Inflammatory macrophage (primary cell): ENCODE measurements at regions not wholly inside any gene's neighbourhood (a gene's known extent, or its start where the extent isn't known, plus 50 kb on each side); places are given as distances from the start of the nearest gene placed in this dataset.
"Not testable (repeated sequence)": the region's sequence is repeated elsewhere in the genome, so short reads cannot be mapped to it uniquely, and the experiment has no call there.

Experiments used
- DNase-seq, 2 donors: peaks; one replicate each; pipeline ENCODE4 v3.0.0-alpha.2; 2020 to 2022

- no peak for DNase-seq
Measured at GRCh38 chr2:38243186-38243880, 133.7 kb downstream of the ATL2 start.

DNA sequence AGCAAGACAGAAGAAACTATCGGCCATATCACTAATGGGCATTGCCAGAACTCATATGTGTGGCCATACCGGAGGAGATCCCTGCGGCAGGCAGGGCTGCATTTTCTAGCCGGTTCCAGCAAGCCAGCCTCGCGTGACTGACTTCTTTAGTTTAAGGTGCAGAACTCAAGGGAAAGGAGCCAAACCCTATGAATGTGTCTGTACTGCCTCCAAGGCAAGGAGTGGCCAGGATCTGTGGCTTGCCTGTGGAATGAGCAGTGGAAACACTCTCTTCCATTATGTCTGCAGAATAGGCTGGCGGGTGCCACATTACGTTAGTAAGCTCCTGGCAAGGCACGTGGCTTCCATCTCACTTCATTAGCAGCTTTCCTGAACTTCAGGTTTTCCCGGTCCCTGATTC is 137.6 kb downstream of the ATL2 start:
- no peak for DNase-seq

DNA sequence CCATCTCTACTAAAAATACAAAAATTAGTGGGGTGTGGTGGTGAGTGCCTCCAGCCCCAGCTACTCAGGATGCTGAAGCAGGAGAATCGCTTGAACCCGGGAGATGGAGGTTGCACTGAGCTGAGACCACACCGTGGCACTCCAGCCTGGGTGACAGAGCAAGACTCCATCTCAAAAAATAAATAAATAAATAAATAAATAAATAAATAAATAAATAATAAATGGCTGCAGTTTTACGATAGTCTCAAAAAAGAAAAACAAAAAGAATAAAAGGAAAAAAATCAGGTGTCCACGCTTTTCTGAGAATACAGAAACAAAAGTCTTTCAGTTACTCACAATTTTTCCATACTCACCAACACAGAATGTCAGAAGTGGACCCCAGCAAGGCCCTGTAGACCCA is 138.4 kb downstream of the ATL2 start:
- not testable (repeated sequence) for DNase-seq

GRCh38 chr2:38237311-38237710 is 139.8 kb downstream of the ATL2 start:
- DNase-seq = no peak

DNA sequence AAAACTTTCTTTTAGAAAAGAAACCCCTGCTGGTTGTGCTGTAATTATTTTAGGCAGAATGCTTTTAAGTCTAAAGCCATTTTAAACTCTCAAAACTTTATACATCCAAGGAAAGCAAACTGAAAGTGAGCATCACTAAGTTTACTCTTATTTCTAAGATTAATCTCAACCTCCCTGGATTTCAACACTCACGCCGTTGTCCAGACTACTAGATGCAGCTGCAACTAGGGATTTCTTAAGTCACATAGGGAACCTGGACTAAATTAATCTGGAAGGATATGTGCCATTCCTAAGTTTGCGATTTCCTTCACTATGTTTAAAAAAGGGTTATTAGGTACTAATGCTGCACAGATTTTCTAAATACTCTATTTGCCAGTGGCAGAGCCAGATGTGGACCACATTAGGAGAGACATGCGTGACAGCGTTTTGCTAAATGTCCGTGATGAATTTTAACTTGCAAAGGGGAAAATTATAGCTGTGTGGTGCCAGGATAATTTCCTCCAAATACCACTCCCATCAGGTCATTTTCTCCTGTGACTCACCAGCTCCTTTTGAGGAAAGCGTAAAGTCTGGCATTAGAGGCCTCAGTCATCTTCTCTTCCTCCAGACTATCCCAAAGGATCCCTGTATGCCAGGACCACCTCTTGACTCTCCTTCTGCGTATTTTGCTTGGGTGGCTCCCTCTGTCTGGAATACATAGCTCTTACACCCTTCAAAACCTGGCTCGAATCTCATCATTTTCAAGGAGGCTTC is 143.7 kb downstream of the ATL2 start:
- DNase-seq = no peak

DNA sequence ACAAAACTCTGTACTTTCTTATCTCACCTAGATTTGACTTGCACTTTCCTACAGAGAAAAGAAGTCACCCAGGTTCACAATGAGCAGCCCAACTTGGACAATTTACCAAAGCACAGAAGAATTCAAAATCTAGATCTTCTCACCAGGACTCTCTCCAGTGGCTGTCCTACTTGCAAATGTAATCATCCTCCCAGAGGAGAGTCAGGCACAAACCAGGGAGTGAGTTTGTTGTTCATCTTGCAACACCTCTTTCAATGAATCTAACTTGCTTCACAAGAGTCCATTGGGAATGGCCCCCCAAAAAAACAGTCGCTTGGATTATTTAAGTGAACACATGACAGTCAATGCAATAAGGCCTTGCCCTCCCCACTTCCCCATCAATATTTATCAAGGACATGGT is 144.6 kb downstream of the ATL2 start:
- DNase-seq = no peak

DNA sequence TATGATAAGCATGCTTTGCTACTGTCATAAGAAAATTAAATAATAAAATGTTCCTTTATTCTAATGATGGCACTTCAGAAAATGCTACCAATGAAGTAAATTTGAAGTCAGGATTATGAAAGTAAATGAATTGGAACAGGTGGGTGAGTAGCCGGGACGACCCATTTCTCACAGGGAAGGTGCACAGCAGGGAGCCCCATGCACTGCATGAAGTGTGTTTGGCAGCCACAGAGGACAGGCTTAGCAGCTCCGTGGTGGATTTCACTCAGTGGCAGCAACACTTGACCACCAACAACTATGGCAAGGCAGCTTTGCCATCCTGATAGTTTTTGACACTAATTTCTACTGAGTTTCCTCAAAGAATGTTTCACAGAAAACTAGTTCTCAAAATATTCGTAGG is 146.3 kb downstream of the ATL2 start:
- DNase-seq = no peak

- no peak for DNase-seq
Measured at GRCh38 chr2:38228753-38229152, 148.3 kb downstream of the ATL2 start.

- no peak for DNase-seq
Measured at GRCh38 chr2:38224821-38225437, 149.0 kb upstream of the CYP1B1 start.

DNA sequence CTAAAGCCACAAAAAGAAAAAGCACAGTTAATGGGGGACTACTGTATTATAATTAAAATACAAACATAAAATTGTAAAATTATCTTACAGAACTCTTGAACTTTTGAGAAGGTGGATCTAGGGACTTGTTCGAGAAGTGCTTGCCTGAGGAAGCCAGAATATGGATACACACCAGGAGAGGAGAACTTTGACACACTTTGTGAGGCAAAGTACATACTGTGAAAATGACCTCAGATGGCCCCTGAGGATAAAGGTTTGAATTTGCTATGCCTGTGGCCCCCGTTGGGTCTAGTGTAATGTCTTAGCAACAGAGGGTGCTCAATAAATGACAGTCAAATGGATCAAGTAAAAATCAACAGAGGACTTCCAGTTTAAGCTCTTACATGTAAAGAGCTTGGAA is 148.2 kb upstream of the CYP1B1 start:
- DNase-seq = no peak

- DNase-seq = no peak
Measured at GRCh38 chr2:38223256-38223655, 147.3 kb upstream of the CYP1B1 start.

GRCh38 chr2:38220164-38220563 is 144.2 kb upstream of the CYP1B1 start:
- DNase-seq = no peak

- no peak for DNase-seq
Measured at GRCh38 chr2:38218995-38219394, 143.0 kb upstream of the CYP1B1 start.

GRCh38 chr2:38218591-38218991 is 142.6 kb upstream of the CYP1B1 start:
- DNase-seq = no peak

GRCh38 chr2:38217401-38218188 is 141.6 kb upstream of the CYP1B1 start:
- no peak for DNase-seq

- no peak for DNase-seq
Measured at GRCh38 chr2:38216886-38217285, 140.9 kb upstream of the CYP1B1 start.

DNA sequence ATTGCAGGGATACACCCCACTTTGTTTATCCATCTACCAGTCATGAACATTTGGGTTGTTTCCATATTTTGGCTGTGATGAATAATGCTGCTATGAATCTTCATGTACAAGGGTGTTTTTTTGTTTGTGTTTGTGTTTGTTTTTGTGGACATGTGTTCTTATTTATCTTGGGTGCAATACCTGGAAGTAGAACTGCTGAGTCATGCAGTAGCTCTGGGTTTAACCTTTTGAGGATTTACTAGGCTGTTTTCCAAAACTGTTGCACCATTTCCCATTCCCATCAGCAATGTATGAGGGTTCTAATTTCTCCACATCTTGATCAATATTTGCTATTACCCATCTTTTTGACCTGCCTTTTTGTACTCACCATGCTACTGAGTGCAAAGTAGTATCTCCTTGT is 140.0 kb upstream of the CYP1B1 start:
- DNase-seq = no peak

DNA sequence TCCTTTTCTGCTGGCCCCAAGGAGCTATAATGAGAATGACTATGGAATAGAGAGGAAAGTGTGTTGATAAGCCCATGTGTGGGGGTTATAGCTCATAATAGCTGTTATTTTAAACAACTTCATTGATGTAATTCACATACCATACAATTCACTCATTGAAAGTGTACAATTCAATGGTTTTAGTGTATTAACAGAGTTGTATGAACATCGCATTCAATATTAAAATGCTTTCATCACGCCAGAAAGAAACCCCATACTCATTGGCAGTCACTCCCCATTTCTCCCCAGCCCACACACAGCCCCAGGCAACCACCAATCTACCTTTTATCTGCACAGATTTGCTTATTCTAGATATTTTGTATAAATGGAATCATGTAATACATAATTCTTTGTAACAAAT is 139.6 kb upstream of the CYP1B1 start:
- DNase-seq = no peak

DNA sequence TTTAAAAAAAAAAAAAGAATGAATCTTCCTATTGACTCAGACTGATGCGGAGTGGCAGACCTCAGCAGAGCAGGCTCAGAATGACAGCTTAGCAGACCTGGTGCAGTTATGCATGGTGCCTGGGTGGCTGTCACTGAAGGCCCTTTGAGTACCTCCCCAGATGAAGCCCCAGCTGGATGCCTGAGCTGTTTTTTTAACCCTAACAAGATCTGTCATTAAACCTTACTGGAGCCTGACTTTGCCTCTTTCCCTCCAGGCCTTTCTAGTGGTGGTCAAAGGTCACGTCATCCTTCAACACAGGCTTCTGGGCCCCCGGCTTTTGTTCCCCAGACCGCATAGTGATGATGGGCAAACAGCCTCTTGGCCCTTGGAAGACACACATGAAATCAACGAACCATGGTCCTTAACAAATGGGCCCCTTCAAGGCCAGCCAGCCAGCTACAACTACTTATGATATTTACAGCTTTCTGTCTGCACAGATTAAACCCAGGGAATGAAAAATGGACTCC is 138.3 kb upstream of the CYP1B1 start:
- no peak for DNase-seq

GRCh38 chr2:38213619-38214167 is 137.7 kb upstream of the CYP1B1 start:
- DNase-seq = no peak

GRCh38 chr2:38212312-38212711 is 136.4 kb upstream of the CYP1B1 start:
- no peak for DNase-seq

GRCh38 chr2:38207168-38207567 is 131.2 kb upstream of the CYP1B1 start:
- DNase-seq = no peak

GRCh38 chr2:38203446-38203810 is 127.5 kb upstream of the CYP1B1 start:
- no peak for DNase-seq
